ENCODE measurements at regions not wholly inside any gene's neighbourhood (a gene's known extent, or its start where the extent isn't known, plus 50 kb on each side); places are given as distances from the start of the nearest gene placed in this dataset.

GRCh38 chr7:36777855-36778254, 53.6 kb upstream of the AOAH start:
- Histone ChIP-seq H3K9me3 (no peaks in the 10 kb centered on the region), H3K4me1 (no peaks in the 10 kb centered on the region), H3K27ac (no peak overlapping the region), H3K27me3 (no peaks in the 10 kb centered on the region), H3K4me3 (replicated peaks in 1 of 3) (no peak overlapping the region), H3K36me3 (no peaks in the 10 kb centered on the region)
- WGBS, 2 donors, result 88 to 90% methylated on average over 4 of the region's 4 CpGs
- TF ChIP-seq POLR2A (IDR thresholded peaks at IDR 0.05) (no peak), CTCF (IDR thresholded peaks at IDR 0.05) (no peak)
- intact Hi-C loops (cut with DNase I), result no loop called here
- no peak for DNase-seq

- intact Hi-C loops (cut with DNase I), result no loop called here
- Histone ChIP-seq H3K4me1 (no peaks in the 10 kb centered on the region), H3K4me3 (replicated peaks in 1 of 3) (no peak overlapping the region), H3K27me3 (no peaks in the 10 kb centered on the region), H3K36me3 (no peaks in the 10 kb centered on the region), H3K9me3 (no peaks in the 10 kb centered on the region), H3K27ac (no peak overlapping the region)
- 80 to 88% methylated on average over 7 of the region's 7 CpGs for WGBS, 2 donors
- no peak for DNase-seq
- TF ChIP-seq POLR2A (IDR thresholded peaks at IDR 0.05) (no peak), CTCF (IDR thresholded peaks at IDR 0.05) (no peak)
These were observed 52.8 kb upstream of the AOAH start for GRCh38 chr7:36777062-36777461.

- intact Hi-C loops (cut with DNase I), result no loop called here
- no peak for DNase-seq
- TF ChIP-seq CTCF (IDR thresholded peaks at IDR 0.05), result no peak
- 94 to 96% methylated on average over 1 of the region's 1 CpG for WGBS, 2 donors
- no peaks in the 10 kb centered on the region for H3K36me3 ChIP-seq
- H3K4me1 ChIP-seq, result no peaks in the 10 kb centered on the region
- H3K27ac ChIP-seq, result no peak overlapping the region
- H3K9me3 ChIP-seq, result no peaks in the 10 kb centered on the region
- H3K27me3 ChIP-seq, result no peaks in the 10 kb centered on the region
- H3K4me3 ChIP-seq (replicated peaks in 1 of 3), result no peak overlapping the region
These were observed 51.4 kb upstream of the AOAH start for GRCh38 chr7:36775676-36776075.

- no peaks in the 10 kb centered on the region for H3K4me1 ChIP-seq
- no peak overlapping the region for H3K27ac ChIP-seq
- intact Hi-C loops (cut with DNase I), result no loop called here
- H3K27me3 ChIP-seq, result no peaks in the 10 kb centered on the region
- DNase-seq, result no peak
- no peaks in the 10 kb centered on the region for H3K9me3 ChIP-seq
- TF ChIP-seq CTCF (IDR thresholded peaks at IDR 0.05), result no peak
- no peak for TF ChIP-seq POLR2A (IDR thresholded peaks at IDR 0.05)
- no peak overlapping the region for H3K4me3 ChIP-seq (replicated peaks in 1 of 3)
- no peaks in the 10 kb centered on the region for H3K36me3 ChIP-seq
- 80 to 93% methylated on average over 1 of the region's 1 CpG for WGBS, 2 donors
These were observed 50.8 kb upstream of the AOAH start for GRCh38 chr7:36775061-36775620.

All from thyroid gland (tissue), 4 donors.